GM12864 (cell line): ENCODE measurements at regions not wholly inside any gene's neighbourhood (a gene's known extent, or its start where the extent isn't known, plus 50 kb on each side); places are given as distances from the start of the nearest gene placed in this dataset.

Experiments used
- DNase-seq: peaks from one replicate; pipeline ENCODE4 v3.0.0-alpha.2; 2011; ENCODE audit warnings: low read depth
- H3K4me3 ChIP-seq: 2 replicates; pipeline ENCODE4 v1.5.1; 2011; ENCODE audit warnings: mild to moderate bottlenecking, low read depth, low read length, control low read depth
- CTCF ChIP-seq: IDR thresholded peaks from 2 replicates; pipeline ENCODE4 v1.5.1; 2011; ENCODE audit warnings: low read depth, mild to moderate bottlenecking, moderate library complexity, low read length, control low read depth, inconsistent platforms; ENCODE audit errors: missing control alignments

- no peak for DNase-seq
- TF ChIP-seq CTCF, result no peak
- no peak overlapping the region for H3K4me3 ChIP-seq
These were observed 728.5 kb upstream of the NDST4 start for GRCh38 chr4:115841871-115842270.

GRCh38 chr4:115834441-115834840 is 721.0 kb upstream of the NDST4 start:
- H3K4me3 ChIP-seq, result no peak overlapping the region
- no peak for DNase-seq
- no peak for TF ChIP-seq CTCF

- no peak overlapping the region for H3K4me3 ChIP-seq
- DNase-seq, result no peak
- no peak for TF ChIP-seq CTCF
These were observed 711.2 kb upstream of the NDST4 start for GRCh38 chr4:115824630-115825029.

- no peak for DNase-seq
- TF ChIP-seq CTCF, result no peak
- no peak overlapping the region for H3K4me3 ChIP-seq
These were observed 690.4 kb upstream of the NDST4 start for GRCh38 chr4:115803825-115804224.

- DNase-seq, result no peak
- no peak overlapping the region for H3K4me3 ChIP-seq
- TF ChIP-seq CTCF, result no peak
These were observed 677.4 kb upstream of the NDST4 start for GRCh38 chr4:115790812-115791211.

GRCh38 chr4:115781528-115782146 is 668.2 kb upstream of the NDST4 start:
- DNase-seq, result no peak
- no peak overlapping the region for H3K4me3 ChIP-seq
- TF ChIP-seq CTCF, result no peak

- H3K4me3 ChIP-seq, result no peak overlapping the region
- DNase-seq, result no peak
- no peak for TF ChIP-seq CTCF
These were observed 667.4 kb upstream of the NDST4 start for GRCh38 chr4:115780835-115781234.
